Kidney epithelial cell (primary cell): ENCODE measurements at regions not wholly inside any gene's neighbourhood (a gene's known extent, or its start where the extent isn't known, plus 50 kb on each side); places are given as distances from the start of the nearest gene placed in this dataset.

Source experiments
- DNase-seq: peaks from one replicate; pipeline ENCODE4 v3.0.0-alpha.2; 2010; ENCODE audit warnings: low read depth
- H3K27me3 ChIP-seq: 2 replicates; pipeline ENCODE4 v1.6.0; 2011; ENCODE audit warnings: low read length; ENCODE audit not compliant: control insufficient read depth, insufficient read depth
- H3K36me3 ChIP-seq: 2 replicates; pipeline ENCODE4 v1.5.1; 2011; ENCODE audit warnings: low read length; ENCODE audit not compliant: control insufficient read depth, insufficient read depth
- H3K4me3 ChIP-seq: 2 replicates; pipeline ENCODE4 v1.5.1; 2011; ENCODE audit warnings: low read depth, mild to moderate bottlenecking, control low read depth, low read length
- CTCF ChIP-seq: IDR thresholded peaks from 2 replicates; pipeline ENCODE4 v1.5.1; 2011; ENCODE audit warnings: mild to moderate bottlenecking, moderate library complexity, low read length, control low read depth, inconsistent platforms; ENCODE audit not compliant: insufficient read depth, poor library complexity, severe bottlenecking

- no peak for DNase-seq
- no peak for TF ChIP-seq CTCF
- Histone ChIP-seq H3K27me3 (no peaks in the 10 kb centered on the region), H3K4me3 (no peak overlapping the region), H3K36me3 (no peaks in the 10 kb centered on the region)
Observed at GRCh38 chr13:107330484-107330883, 762.5 kb upstream of the ARGLU1 start.

GRCh38 chr13:107329991-107330390 lies 762.1 kb upstream of the ARGLU1 start:
- no peak for DNase-seq
- no peak overlapping the region for H3K4me3 ChIP-seq
- H3K27me3 ChIP-seq = no peaks in the 10 kb centered on the region
- no peak for TF ChIP-seq CTCF
- no peaks in the 10 kb centered on the region for H3K36me3 ChIP-seq

- H3K27me3 ChIP-seq = no peaks in the 10 kb centered on the region
- DNase-seq = no peak
- no peak for TF ChIP-seq CTCF
- H3K4me3 ChIP-seq = no peak overlapping the region
- H3K36me3 ChIP-seq = no peaks in the 10 kb centered on the region
Observed at GRCh38 chr13:107324416-107325204, 756.7 kb upstream of the ARGLU1 start.

GRCh38 chr13:107322228-107322627 lies 754.3 kb upstream of the ARGLU1 start:
- no peak for DNase-seq
- no peak for TF ChIP-seq CTCF
- H3K4me3 ChIP-seq = no peak overlapping the region
- no peaks in the 10 kb centered on the region for H3K27me3 ChIP-seq
- no peaks in the 10 kb centered on the region for H3K36me3 ChIP-seq

GRCh38 chr13:107305178-107305577 lies 737.2 kb upstream of the ARGLU1 start:
- Histone ChIP-seq H3K4me3 (no peak overlapping the region), H3K36me3 (no peaks in the 10 kb centered on the region), H3K27me3 (no peaks in the 10 kb centered on the region)
- DNase-seq = no peak
- TF ChIP-seq CTCF = no peak
